Thyroid gland (tissue), 4 donors: ENCODE measurements at regions not wholly inside any gene's neighbourhood (a gene's known extent, or its start where the extent isn't known, plus 50 kb on each side); places are given as distances from the start of the nearest gene placed in this dataset.

Source experiments
- DNase-seq, 2 donors: peaks; one replicate each; pipeline ENCODE4 v3.0.0-alpha.2; 2019
- H3K27ac ChIP-seq, 3 donors: fragments of 200-600 bp; sonication (generic); 1 replicate in 2 of 3; 2 replicates in 1 of 3; pipeline ENCODE4 v1.5.1; 2016 to 2019; ENCODE audit warnings: mild to moderate bottlenecking in 1 of 3, moderate library complexity in 1 of 3
- H3K27me3 ChIP-seq: fragments of 200-600 bp; sonication (generic); one replicate; pipeline ENCODE4 v1.5.1; 2019
- H3K36me3 ChIP-seq, 2 donors: fragments of 200-600 bp; sonication (generic); one replicate each; pipeline ENCODE4 v1.5.1; 2016 to 2019
- H3K4me1 ChIP-seq, 2 donors: fragments of 200-600 bp; sonication (generic); one replicate each; pipeline ENCODE4 v1.5.1; 2017 to 2019
- H3K4me3 ChIP-seq, 3 donors: fragments of 200-600 bp; sonication (generic); replicated peaks in 1 of 3; 1 replicate in 2 of 3; 2 replicates in 1 of 3; pipeline ENCODE4 v1.5.1; 2016; ENCODE audit warnings: mild to moderate bottlenecking in 1 of 3
- H3K9me3 ChIP-seq: fragments of 200-600 bp; sonication (generic); one replicate; pipeline ENCODE4 v1.5.1; 2017
- CTCF ChIP-seq, 6 experiments: fragments of 200-600 bp in 3 of 6; fragments of 450-650 bp in 3 of 6; sonication (generic) in 3 of 6; IDR thresholded peaks; one replicate each; pipeline ENCODE4 v1.5.1; 2016 to 2019; ENCODE audit warnings: antibody characterized with exemption in 6 of 6, mild to moderate bottlenecking in 2 of 6, inconsistent platforms in 1 of 6, moderate library complexity in 1 of 6
- POLR2A ChIP-seq, 2 donors: fragments of 450-650 bp; IDR thresholded peaks; one replicate each; pipeline ENCODE4 v1.6.1; 2017; ENCODE audit warnings: antibody characterized with exemption in 2 of 2, mild to moderate bottlenecking in 2 of 2, moderate library complexity in 1 of 2
- WGBS, 2 donors: methylation state at CpG; one replicate each; pipeline ENCODE4 v1.1.5; 2017; 5-methylcytosine and 5-hydroxymethylcytosine counted together
- intact Hi-C: fragments of 100-400 bp; cut with DNase I; formaldehyde crosslinking; loops from one replicate; pipeline ENCODE4 v1.15.1; 2023

GRCh38 chr4:132998585-132999230 is 150.4 kb upstream of the PCDH10 start:
- Histone ChIP-seq H3K4me1 (no peaks in the 10 kb centered on the region), H3K9me3 (no peaks in the 10 kb centered on the region), H3K4me3 (no peak overlapping the region), H3K36me3 (no peaks in the 10 kb centered on the region), H3K27ac (no peak overlapping the region), H3K27me3 (no peaks in the 10 kb centered on the region)
- intact Hi-C loops, result no loop called here
- TF ChIP-seq POLR2A (IDR thresholded peaks at IDR 0.05) (no peak), CTCF (IDR thresholded peaks at IDR 0.05) (no peak)
- DNase-seq, result no peak
- 88 to 99% methylated on average over 2 of the region's 2 CpGs for WGBS, 2 donors

GRCh38 chr4:133000012-133000411 is 149.1 kb upstream of the PCDH10 start:
- no peak for DNase-seq
- Histone ChIP-seq H3K27ac (no peak overlapping the region), H3K36me3 (no peaks in the 10 kb centered on the region), H3K4me1 (no peaks in the 10 kb centered on the region), H3K27me3 (no peaks in the 10 kb centered on the region), H3K9me3 (no peaks in the 10 kb centered on the region), H3K4me3 (no peak overlapping the region)
- intact Hi-C loops, result no loop called here
- TF ChIP-seq CTCF (IDR thresholded peaks at IDR 0.05), result no peak
- TF ChIP-seq POLR2A (IDR thresholded peaks at IDR 0.05), result no peak
- WGBS, 2 donors, result 56 to 64% methylated on average over 3 of the region's 3 CpGs

- Histone ChIP-seq H3K4me3 (no peak overlapping the region), H3K4me1 (no peaks in the 10 kb centered on the region), H3K9me3 (no peaks in the 10 kb centered on the region), H3K27ac (no peak overlapping the region), H3K36me3 (no peaks in the 10 kb centered on the region), H3K27me3 (no peaks in the 10 kb centered on the region)
- TF ChIP-seq CTCF (IDR thresholded peaks at IDR 0.05) (no peak), POLR2A (IDR thresholded peaks at IDR 0.05) (no peak)
- intact Hi-C loops, result no loop called here
- DNase-seq, result no peak
- WGBS, 2 donors, result 93 to 94% methylated on average over 6 of the region's 6 CpGs
Observed at GRCh38 chr4:133003169-133003568, 145.9 kb upstream of the PCDH10 start.

- no peak for DNase-seq
- Histone ChIP-seq H3K4me3 (no peak overlapping the region), H3K27me3 (no peaks in the 10 kb centered on the region), H3K9me3 (no peaks in the 10 kb centered on the region), H3K4me1 (no peaks in the 10 kb centered on the region), H3K36me3 (no peaks in the 10 kb centered on the region), H3K27ac (no peak overlapping the region)
- intact Hi-C loops, result no loop called here
- 24 to 25% methylated on average over 3 of the region's 3 CpGs for WGBS, 2 donors
- TF ChIP-seq CTCF (IDR thresholded peaks at IDR 0.05), result no peak
- TF ChIP-seq POLR2A (IDR thresholded peaks at IDR 0.05), result no peak
Observed at GRCh38 chr4:133014473-133015135, 134.5 kb upstream of the PCDH10 start.

- H3K4me3 ChIP-seq, result no peak overlapping the region
- no peaks in the 10 kb centered on the region for H3K27me3 ChIP-seq
- H3K4me1 ChIP-seq, result no peaks in the 10 kb centered on the region
- no peaks in the 10 kb centered on the region for H3K9me3 ChIP-seq
- TF ChIP-seq CTCF (IDR thresholded peaks at IDR 0.05) (no peak), POLR2A (IDR thresholded peaks at IDR 0.05) (no peak)
- H3K27ac ChIP-seq, result no peak overlapping the region
- DNase-seq, result no peak
- no peaks in the 10 kb centered on the region for H3K36me3 ChIP-seq
- WGBS, 2 donors, result 65 to 80% methylated on average over 1 of the region's 1 CpG
- intact Hi-C loops, result no loop called here
Observed at GRCh38 chr4:133045288-133045687, 103.8 kb upstream of the PCDH10 start.
